C4-2B (cell line): ENCODE measurements at regions not wholly inside any gene's neighbourhood (a gene's known extent, or its start where the extent isn't known, plus 50 kb on each side); places are given as distances from the start of the nearest gene placed in this dataset.

Experiments
- H3K27ac ChIP-seq: fragments of 450-650 bp; 2 replicates; pipeline ENCODE4 v1.5.1; 2017
- CTCF ChIP-seq: fragments of 450-650 bp; conservative IDR thresholded peaks from 2 replicates; pipeline ENCODE4 v1.5.1; 2017; ENCODE audit warnings: mild to moderate bottlenecking
- ZFX ChIP-seq: fragments of 450-650 bp; IDR thresholded peaks from 2 replicates; pipeline ENCODE4 v1.6.1; 2017

- no peak overlapping the region for H3K27ac ChIP-seq
- TF ChIP-seq CTCF (no peak), ZFX (no peak)
Measured at GRCh38 chr6:109299776-109300564, 82.3 kb downstream of the CD164 start.

- no peak overlapping the region for H3K27ac ChIP-seq
- TF ChIP-seq CTCF (no peak), ZFX (no peak)
Measured at GRCh38 chr6:109299265-109299607, 83.0 kb downstream of the CD164 start.

DNA sequence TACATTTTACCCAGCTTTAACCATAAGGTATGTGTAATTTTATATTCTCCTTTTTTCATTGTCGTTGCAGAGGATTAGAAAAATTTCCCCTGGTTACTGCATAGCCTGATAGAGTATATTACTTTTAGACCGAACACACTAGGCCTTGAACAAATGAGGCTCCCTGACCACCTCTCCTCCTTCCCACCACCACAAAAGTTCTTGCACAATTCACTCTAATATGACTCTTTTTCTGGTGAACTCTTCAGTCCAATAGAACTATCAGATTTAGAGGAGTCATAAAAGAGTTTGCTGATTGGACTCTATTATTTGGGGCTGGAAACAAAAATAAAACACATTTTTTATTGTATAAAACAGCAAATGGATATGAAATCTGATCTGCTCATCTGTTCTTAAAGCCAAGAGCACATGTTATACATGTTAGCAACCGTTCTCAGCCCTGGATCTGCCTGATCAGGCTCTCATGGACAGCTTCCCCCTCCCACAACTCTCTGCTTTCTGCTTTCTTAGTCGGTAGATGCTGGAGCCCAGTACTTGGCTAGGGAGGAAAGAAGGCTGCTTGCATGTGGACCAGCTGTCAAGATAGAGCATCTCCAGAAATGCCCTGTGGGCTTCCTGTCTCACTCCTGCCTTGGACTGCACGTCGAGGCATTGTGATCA lies 83.5 kb downstream of the CD164 start:
- no peak overlapping the region for H3K27ac ChIP-seq
- TF ChIP-seq CTCF, result no peak
- no peak for TF ChIP-seq ZFX

GRCh38 chr6:109297406-109298110 lies 84.7 kb downstream of the CD164 start:
- no peak overlapping the region for H3K27ac ChIP-seq
- no peak for TF ChIP-seq ZFX
- TF ChIP-seq CTCF, result no peak

GRCh38 chr6:109296971-109297372 lies 85.3 kb downstream of the CD164 start:
- H3K27ac ChIP-seq, result no peak overlapping the region
- TF ChIP-seq ZFX, result no peak
- no peak for TF ChIP-seq CTCF

DNA sequence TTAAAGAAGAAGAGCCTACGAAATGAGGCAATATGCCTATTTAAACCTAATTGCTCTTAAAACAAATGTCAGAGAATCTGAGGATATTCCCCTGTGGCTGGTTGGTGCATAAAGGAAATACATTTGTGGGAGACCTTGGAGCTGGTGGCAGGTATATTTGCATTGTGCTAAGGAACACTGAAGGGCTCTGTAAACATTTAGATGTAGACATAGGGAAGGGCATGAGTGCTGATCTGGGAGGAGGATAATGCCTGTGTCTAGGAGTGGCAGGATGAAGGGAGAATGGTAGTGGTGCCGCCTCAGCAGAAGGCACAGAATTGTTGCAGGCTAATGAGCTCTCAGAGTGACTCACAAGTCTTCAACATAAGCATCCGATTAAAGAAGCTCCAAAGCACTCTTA lies 85.8 kb downstream of the CD164 start:
- TF ChIP-seq ZFX (no peak), CTCF (no peak)
- no peak overlapping the region for H3K27ac ChIP-seq

DNA sequence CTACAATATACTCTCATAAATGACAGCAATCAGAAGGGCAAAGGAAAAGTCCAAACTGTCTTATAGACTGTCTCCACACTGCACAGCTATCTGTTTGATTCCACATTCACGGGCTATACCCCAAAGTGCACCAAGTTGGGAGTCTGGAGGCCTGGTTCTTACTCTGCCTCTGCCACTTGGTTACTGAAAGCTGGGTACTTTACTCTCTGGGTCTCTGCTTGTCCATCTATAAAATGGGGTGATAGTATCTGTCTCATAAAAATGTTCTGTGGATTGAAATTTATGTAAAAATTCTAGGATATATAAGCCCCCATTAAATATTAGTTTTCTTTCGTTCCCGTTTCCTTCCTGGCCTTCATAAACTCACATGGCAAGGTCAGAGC lies 86.5 kb downstream of the CD164 start:
- TF ChIP-seq CTCF (no peak), ZFX (no peak)
- H3K27ac ChIP-seq, result no peak overlapping the region
